ENCODE measurements at regions not wholly inside any gene's neighbourhood (a gene's known extent, or its start where the extent isn't known, plus 50 kb on each side); places are given as distances from the start of the nearest gene placed in this dataset.

DNA sequence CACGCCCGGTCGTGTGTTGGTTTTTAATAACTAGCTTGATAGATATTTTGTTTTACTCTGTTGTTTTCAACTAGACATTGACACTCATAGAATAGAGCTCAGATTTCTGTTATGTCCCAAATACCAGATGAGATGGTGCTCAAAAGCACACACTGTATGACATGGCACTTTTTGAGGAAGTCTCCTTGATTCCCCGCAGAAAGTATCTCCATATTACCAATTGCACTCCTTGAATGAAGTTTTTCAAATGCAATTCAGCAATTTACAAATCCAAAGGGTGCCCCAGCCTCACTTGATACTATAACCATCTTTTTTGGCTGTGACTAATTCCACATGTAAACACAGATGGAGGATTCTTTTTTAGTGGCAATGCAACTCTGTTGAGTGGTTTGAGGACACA is 92.0 kb upstream of the IGF1R start:
- Histone ChIP-seq H3K9me3 (ENCODE audit: low read length) (no peaks in the 10 kb centered on the region), H3K27ac (ENCODE audit: low read depth, low read length, poor library complexity, severe bottlenecking) (no peak overlapping the region), H3F3A (ENCODE audit: insufficient read depth, low read length) (no peaks in the 10 kb centered on the region), H3K79me2 (ENCODE audit: insufficient read depth, low read length) (no peaks in the 10 kb centered on the region), H4K20me1 (ENCODE audit: insufficient read depth, low read length) (no peaks in the 10 kb centered on the region), H3K36me3 (ENCODE audit: insufficient read depth, low read length) (no peaks in the 10 kb centered on the region), H2AFZ (ENCODE audit: low read length) (no peak overlapping the region), H3K9ac (ENCODE audit: low read length) (no peak overlapping the region), H3K4me3 (ENCODE audit: low read depth, low read length, poor library complexity, severe bottlenecking) (no peak overlapping the region), H3K9me2 (ENCODE audit: low read depth, low read length) (no peaks in the 10 kb centered on the region), H3K27me3 (ENCODE audit: insufficient read depth, low read length) (no peaks in the 10 kb centered on the region), H3K4me1 (ENCODE audit: insufficient read depth, low read length, severe bottlenecking) (no peaks in the 10 kb centered on the region), H3K4me2 (ENCODE audit: low read length) (no peak overlapping the region)
- TF ChIP-seq, protein P1, sequence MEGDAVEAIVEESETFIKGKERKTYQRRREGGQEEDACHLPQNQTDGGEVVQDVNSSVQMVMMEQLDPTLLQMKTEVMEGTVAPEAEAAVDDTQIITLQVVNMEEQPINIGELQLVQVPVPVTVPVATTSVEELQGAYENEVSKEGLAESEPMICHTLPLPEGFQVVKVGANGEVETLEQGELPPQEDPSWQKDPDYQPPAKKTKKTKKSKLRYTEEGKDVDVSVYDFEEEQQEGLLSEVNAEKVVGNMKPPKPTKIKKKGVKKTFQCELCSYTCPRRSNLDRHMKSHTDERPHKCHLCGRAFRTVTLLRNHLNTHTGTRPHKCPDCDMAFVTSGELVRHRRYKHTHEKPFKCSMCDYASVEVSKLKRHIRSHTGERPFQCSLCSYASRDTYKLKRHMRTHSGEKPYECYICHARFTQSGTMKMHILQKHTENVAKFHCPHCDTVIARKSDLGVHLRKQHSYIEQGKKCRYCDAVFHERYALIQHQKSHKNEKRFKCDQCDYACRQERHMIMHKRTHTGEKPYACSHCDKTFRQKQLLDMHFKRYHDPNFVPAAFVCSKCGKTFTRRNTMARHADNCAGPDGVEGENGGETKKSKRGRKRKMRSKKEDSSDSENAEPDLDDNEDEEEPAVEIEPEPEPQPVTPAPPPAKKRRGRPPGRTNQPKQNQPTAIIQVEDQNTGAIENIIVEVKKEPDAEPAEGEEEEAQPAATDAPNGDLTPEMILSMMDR (IDR thresholded peaks at IDR 0.05; ENCODE audit: low read length), result no peak
- TF ChIP-seq EZH2 (IDR thresholded peaks at IDR 0.05; ENCODE audit: borderline replicate concordance, low read length), result no peak

DNA sequence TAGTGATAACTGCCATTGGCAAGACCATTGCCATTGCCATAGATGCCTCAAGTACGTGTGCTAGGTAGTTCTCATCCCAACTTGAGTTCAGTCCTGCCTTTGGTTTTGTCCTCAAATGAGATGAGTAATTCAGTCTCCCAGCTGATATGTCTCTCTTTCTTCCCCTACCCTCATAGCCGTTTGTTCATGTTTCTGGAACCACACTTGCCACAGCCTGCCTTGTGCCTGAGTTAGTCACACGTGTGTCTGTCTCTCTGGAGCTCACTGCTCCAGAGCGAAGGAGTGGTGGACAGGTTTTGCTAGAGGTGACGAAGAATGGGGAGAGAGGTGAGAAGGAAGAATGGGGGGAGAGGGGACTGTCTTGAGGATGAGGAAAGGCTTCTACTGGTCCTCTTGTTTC is 88.0 kb upstream of the IGF1R start:
- Histone ChIP-seq H4K20me1 (ENCODE audit: insufficient read depth, low read length) (no peaks in the 10 kb centered on the region), H3K4me3 (ENCODE audit: low read depth, low read length, poor library complexity, severe bottlenecking) (no peak overlapping the region), H3K4me1 (ENCODE audit: insufficient read depth, low read length, severe bottlenecking) (no peaks in the 10 kb centered on the region), H3K9me2 (ENCODE audit: low read depth, low read length) (no peaks in the 10 kb centered on the region), H3F3A (ENCODE audit: insufficient read depth, low read length) (no peaks in the 10 kb centered on the region), H3K9ac (ENCODE audit: low read length) (no peak overlapping the region), H3K27me3 (ENCODE audit: insufficient read depth, low read length) (no peaks in the 10 kb centered on the region), H2AFZ (ENCODE audit: low read length) (no peak overlapping the region), H3K36me3 (ENCODE audit: insufficient read depth, low read length) (no peaks in the 10 kb centered on the region), H3K4me2 (ENCODE audit: low read length) (no peak overlapping the region), H3K79me2 (ENCODE audit: insufficient read depth, low read length) (no peaks in the 10 kb centered on the region), H3K9me3 (ENCODE audit: low read length) (no peaks in the 10 kb centered on the region), H3K27ac (ENCODE audit: low read depth, low read length, poor library complexity, severe bottlenecking) (no peak overlapping the region)
- TF ChIP-seq, protein P1 (IDR thresholded peaks at IDR 0.05; ENCODE audit: low read length), result no peak
- no peak for TF ChIP-seq EZH2 (IDR thresholded peaks at IDR 0.05; ENCODE audit: borderline replicate concordance, low read length)

DNA sequence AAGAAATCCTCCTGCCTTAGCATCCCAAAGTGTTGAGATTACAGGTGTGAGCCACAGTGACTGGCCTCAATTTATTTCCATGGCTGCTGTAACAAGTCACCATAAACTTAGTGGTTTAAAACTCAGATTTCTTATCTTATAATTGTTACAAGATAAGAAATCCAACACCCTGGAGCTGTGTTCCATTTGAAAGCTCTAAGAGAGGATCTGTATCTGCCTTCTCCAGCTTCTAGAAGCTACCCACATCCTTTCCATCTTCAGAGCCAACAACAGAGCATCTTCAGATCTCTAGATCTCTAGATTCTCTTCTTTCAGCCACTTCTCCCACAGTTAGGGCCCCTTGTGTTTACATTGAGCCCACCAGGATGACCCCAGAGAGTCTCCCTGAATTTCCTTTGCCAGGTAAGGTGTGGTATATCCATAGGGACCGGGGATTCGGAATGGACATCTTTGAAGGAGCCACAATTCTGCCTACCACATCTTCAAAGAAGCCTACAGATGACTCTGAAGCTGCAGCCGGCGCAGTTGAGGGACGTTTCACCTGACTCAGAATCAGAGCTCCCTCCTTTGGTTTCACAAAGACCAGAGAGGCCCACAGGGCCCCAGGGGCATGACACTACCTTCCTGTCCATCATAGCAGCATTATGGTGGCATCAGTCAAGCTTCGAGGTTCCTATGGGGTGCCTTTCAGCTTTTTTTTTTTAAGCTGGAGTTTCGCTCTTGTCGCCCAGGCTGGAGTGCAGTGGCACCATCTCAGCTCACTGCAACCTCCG is 87.0 kb upstream of the IGF1R start:
- H3K9me2 ChIP-seq (ENCODE audit: low read depth, low read length), result no peaks in the 10 kb centered on the region
- H2AFZ ChIP-seq (ENCODE audit: low read length), result no peak overlapping the region
- H3K27me3 ChIP-seq (ENCODE audit: insufficient read depth, low read length), result no peaks in the 10 kb centered on the region
- H3K27ac ChIP-seq (ENCODE audit: low read depth, low read length, poor library complexity, severe bottlenecking), result no peak overlapping the region
- H3K4me2 ChIP-seq (ENCODE audit: low read length), result no peak overlapping the region
- H3K79me2 ChIP-seq (ENCODE audit: insufficient read depth, low read length), result no peaks in the 10 kb centered on the region
- no peak overlapping the region for H3K9ac ChIP-seq (ENCODE audit: low read length)
- no peaks in the 10 kb centered on the region for H4K20me1 ChIP-seq (ENCODE audit: insufficient read depth, low read length)
- no peaks in the 10 kb centered on the region for H3F3A ChIP-seq (ENCODE audit: insufficient read depth, low read length)
- TF ChIP-seq, protein P1 (IDR thresholded peaks at IDR 0.05; ENCODE audit: low read length), result no peak
- no peak for TF ChIP-seq EZH2 (IDR thresholded peaks at IDR 0.05; ENCODE audit: borderline replicate concordance, low read length)
- no peaks in the 10 kb centered on the region for H3K9me3 ChIP-seq (ENCODE audit: low read length)
- no peak overlapping the region for H3K4me3 ChIP-seq (ENCODE audit: low read depth, low read length, poor library complexity, severe bottlenecking)
- H3K36me3 ChIP-seq (ENCODE audit: insufficient read depth, low read length), result no peaks in the 10 kb centered on the region
- H3K4me1 ChIP-seq (ENCODE audit: insufficient read depth, low read length, severe bottlenecking), result no peaks in the 10 kb centered on the region
